ENCODE measurements at regions not wholly inside any gene's neighbourhood (a gene's known extent, or its start where the extent isn't known, plus 50 kb on each side); places are given as distances from the start of the nearest gene placed in this dataset.

- Histone ChIP-seq H3K27ac (no peak overlapping the region), H3K9me3 (no peaks in the 10 kb centered on the region), H3K36me3 (no peaks in the 10 kb centered on the region), H3K4me3 (no peak overlapping the region), H3K4me1 (ENCODE audit: insufficient read depth) (no peaks in the 10 kb centered on the region), H3K27me3 (no peaks in the 10 kb centered on the region)
- TF ChIP-seq CTCF (IDR thresholded peaks at IDR 0.05): no peak
- TF ChIP-seq EP300 (IDR thresholded peaks at IDR 0.05): no peak
- TF ChIP-seq POLR2A (IDR thresholded peaks at IDR 0.05): no peak
- intact Hi-C loops (cut with DNase I): no loop called here
- DNase-seq: no peak
- 58 to 70% (median 64%) methylated on average over 3 of the region's 3 CpGs for WGBS, 3 donors
Observed at GRCh38 chr1:106456832-106457231, 599.6 kb upstream of the PRMT6 start.

GRCh38 chr1:106457368-106457767 is 599.1 kb upstream of the PRMT6 start:
- TF ChIP-seq EP300 (IDR thresholded peaks at IDR 0.05) (no peak), POLR2A (IDR thresholded peaks at IDR 0.05) (no peak), CTCF (IDR thresholded peaks at IDR 0.05) (no peak)
- Histone ChIP-seq H3K4me3 (no peak overlapping the region), H3K4me1 (ENCODE audit: insufficient read depth) (no peaks in the 10 kb centered on the region), H3K9me3 (no peaks in the 10 kb centered on the region), H3K27ac (no peak overlapping the region), H3K36me3 (no peaks in the 10 kb centered on the region), H3K27me3 (no peaks in the 10 kb centered on the region)
- WGBS, 3 donors: 82 to 92% (median 84%) methylated on average over 1 of the region's 1 CpG
- no peak for DNase-seq
- intact Hi-C loops (cut with DNase I): no loop called here

- intact Hi-C loops (cut with DNase I): no loop called here
- no peaks in the 10 kb centered on the region for H3K9me3 ChIP-seq
- no peaks in the 10 kb centered on the region for H3K36me3 ChIP-seq
- no peak overlapping the region for H3K27ac ChIP-seq
- no peak overlapping the region for H3K4me3 ChIP-seq
- TF ChIP-seq CTCF (IDR thresholded peaks at IDR 0.05): no peak
- no peak for TF ChIP-seq POLR2A (IDR thresholded peaks at IDR 0.05)
- no peak for TF ChIP-seq EP300 (IDR thresholded peaks at IDR 0.05)
- WGBS, 3 donors: 53 to 64% (median 59%) methylated on average over 4 of the region's 4 CpGs
- no peaks in the 10 kb centered on the region for H3K4me1 ChIP-seq (ENCODE audit: insufficient read depth)
- DNase-seq: no peak
- H3K27me3 ChIP-seq: no peaks in the 10 kb centered on the region
Observed at GRCh38 chr1:106458866-106459265, 597.6 kb upstream of the PRMT6 start.

- no peaks in the 10 kb centered on the region for H3K27me3 ChIP-seq
Observed at GRCh38 chr1:106459418-106459817, 597.1 kb upstream of the PRMT6 start.

More at GRCh38 chr1:106459418-106459817, 597.1 kb upstream of the PRMT6 start:
- intact Hi-C loops (cut with DNase I): no loop called here
- H3K9me3 ChIP-seq: no peaks in the 10 kb centered on the region
- DNase-seq: no peak
- H3K36me3 ChIP-seq: no peaks in the 10 kb centered on the region
- H3K4me1 ChIP-seq (ENCODE audit: insufficient read depth): no peaks in the 10 kb centered on the region
- WGBS, 3 donors: 84 to 93% (median 85%) methylated on average over 2 of the region's 2 CpGs
- H3K27ac ChIP-seq: no peak overlapping the region
- no peak overlapping the region for H3K4me3 ChIP-seq
- TF ChIP-seq CTCF (IDR thresholded peaks at IDR 0.05): no peak
- TF ChIP-seq EP300 (IDR thresholded peaks at IDR 0.05): no peak
- no peak for TF ChIP-seq POLR2A (IDR thresholded peaks at IDR 0.05)
